ENCODE measurements at regions not wholly inside any gene's neighbourhood (a gene's known extent, or its start where the extent isn't known, plus 50 kb on each side); places are given as distances from the start of the nearest gene placed in this dataset.
"Not testable (repeated sequence)": the region's sequence is repeated elsewhere in the genome, so short reads cannot be mapped to it uniquely, and the experiment has no call there.

DNA sequence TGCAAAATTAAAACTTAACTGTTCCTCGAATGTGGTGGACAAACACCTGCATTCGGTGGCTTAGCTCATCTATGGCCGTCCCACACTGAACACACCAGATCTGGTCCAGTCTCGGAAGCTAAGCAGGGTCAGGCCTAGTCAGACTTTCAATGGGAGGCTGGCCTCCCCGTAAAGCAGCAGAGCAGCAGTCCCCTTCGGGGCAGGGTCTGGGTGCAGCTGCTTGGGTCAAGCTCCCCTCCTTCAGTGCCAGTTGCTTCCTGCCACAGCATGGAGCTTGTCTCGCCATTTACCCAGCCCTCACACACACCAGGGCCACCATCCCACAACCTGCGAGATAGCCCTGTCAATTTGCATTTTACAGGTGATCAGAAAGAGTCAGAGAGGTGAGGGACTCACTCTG is 93.2 kb downstream of the TUBA3C start:
- DNase-seq (ENCODE audit: low read depth, low spot score) = no peak
- no peaks in the 10 kb centered on the region for H3K36me3 ChIP-seq (ENCODE audit: insufficient read depth, insufficient read length, low read length)
- no peak overlapping the region for H3K9ac ChIP-seq (ENCODE audit: insufficient read length, low read depth)
- no peaks in the 10 kb centered on the region for H3K27me3 ChIP-seq (ENCODE audit: insufficient read depth, insufficient read length)
- no peaks in the 10 kb centered on the region for H3K9me3 ChIP-seq (ENCODE audit: insufficient read depth, low read length)
- TF ChIP-seq YY1 (IDR thresholded peaks at IDR 0.05; ENCODE audit: insufficient read depth, insufficient read length) = no peak
- no peak for TF ChIP-seq SUZ12 (IDR thresholded peaks at IDR 0.05; ENCODE audit: extremely low read depth, insufficient read depth, insufficient read length)
- TF ChIP-seq ZNF274 (IDR thresholded peaks at IDR 0.05; ENCODE audit: low read depth, low read length) = no peak
- H3K4me1 ChIP-seq (ENCODE audit: insufficient read depth, insufficient read length) = no peaks in the 10 kb centered on the region
- H3K4me3 ChIP-seq (ENCODE audit: insufficient read length, low read depth) = no peak overlapping the region

- no peak for TF ChIP-seq YY1 (IDR thresholded peaks at IDR 0.05; ENCODE audit: insufficient read depth, insufficient read length)
- TF ChIP-seq ZNF274 (IDR thresholded peaks at IDR 0.05; ENCODE audit: low read depth, low read length) = no peak
- no peak for TF ChIP-seq SUZ12 (IDR thresholded peaks at IDR 0.05; ENCODE audit: extremely low read depth, insufficient read depth, insufficient read length)
- Histone ChIP-seq H3K9ac (ENCODE audit: insufficient read length, low read depth) (no peak overlapping the region), H3K4me3 (ENCODE audit: insufficient read length, low read depth) (no peak overlapping the region), H3K27me3 (ENCODE audit: insufficient read depth, insufficient read length) (no peaks in the 10 kb centered on the region), H3K9me3 (ENCODE audit: insufficient read depth, low read length) (no peaks in the 10 kb centered on the region), H3K36me3 (ENCODE audit: insufficient read depth, insufficient read length, low read length) (no peaks in the 10 kb centered on the region), H3K4me1 (ENCODE audit: insufficient read depth, insufficient read length) (no peaks in the 10 kb centered on the region)
- no peak for DNase-seq (ENCODE audit: low read depth, low spot score)
Measured at GRCh38 chr13:19085876-19086275, 95.7 kb downstream of the TUBA3C start.

- Histone ChIP-seq H3K27me3 (ENCODE audit: insufficient read depth, insufficient read length) (no peaks in the 10 kb centered on the region), H3K9ac (ENCODE audit: insufficient read length, low read depth) (no peak overlapping the region), H3K9me3 (ENCODE audit: insufficient read depth, low read length) (no peaks in the 10 kb centered on the region), H3K4me1 (ENCODE audit: insufficient read depth, insufficient read length) (no peaks in the 10 kb centered on the region), H3K4me3 (ENCODE audit: insufficient read length, low read depth) (no peak overlapping the region), H3K36me3 (ENCODE audit: insufficient read depth, insufficient read length, low read length) (no peaks in the 10 kb centered on the region)
- no peak for DNase-seq (ENCODE audit: low read depth, low spot score)
- TF ChIP-seq ZNF274 (IDR thresholded peaks at IDR 0.05; ENCODE audit: low read depth, low read length) (no peak), YY1 (IDR thresholded peaks at IDR 0.05; ENCODE audit: insufficient read depth, insufficient read length) (no peak), SUZ12 (IDR thresholded peaks at IDR 0.05; ENCODE audit: extremely low read depth, insufficient read depth, insufficient read length) (no peak)
Measured at GRCh38 chr13:19085258-19085657, 96.4 kb downstream of the TUBA3C start.

DNA sequence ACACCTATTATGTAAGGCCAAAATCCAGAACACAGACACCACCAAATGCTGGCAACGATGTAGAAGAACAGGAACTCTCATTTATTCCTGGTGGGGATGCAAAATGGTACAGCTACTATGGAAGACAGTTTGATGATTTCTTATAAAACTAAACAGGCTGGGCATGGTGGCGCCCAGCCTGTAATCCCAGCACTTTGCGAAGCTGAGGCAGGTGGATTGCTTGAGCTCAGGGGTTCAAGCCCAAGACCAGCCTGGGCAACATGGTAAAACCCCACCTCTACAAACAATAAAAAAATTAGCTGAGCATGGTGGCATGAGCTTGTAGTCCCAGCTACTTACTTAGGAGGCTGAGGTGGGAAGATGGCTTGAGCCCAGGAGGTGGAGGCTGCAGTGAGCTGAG is 98.3 kb downstream of the TUBA3C start:
- no peak for TF ChIP-seq YY1 (IDR thresholded peaks at IDR 0.05; ENCODE audit: insufficient read depth, insufficient read length)
- TF ChIP-seq ZNF274 (IDR thresholded peaks at IDR 0.05; ENCODE audit: low read depth, low read length) = no peak
- no peak for TF ChIP-seq SUZ12 (IDR thresholded peaks at IDR 0.05; ENCODE audit: extremely low read depth, insufficient read depth, insufficient read length)
- Histone ChIP-seq H3K9me3 (ENCODE audit: insufficient read depth, low read length) (no peaks in the 10 kb centered on the region), H3K4me3 (ENCODE audit: insufficient read length, low read depth) (no peak overlapping the region), H3K27me3 (ENCODE audit: insufficient read depth, insufficient read length) (no peaks in the 10 kb centered on the region), H3K36me3 (ENCODE audit: insufficient read depth, insufficient read length, low read length) (no peaks in the 10 kb centered on the region), H3K4me1 (ENCODE audit: insufficient read depth, insufficient read length) (no peaks in the 10 kb centered on the region), H3K9ac (ENCODE audit: insufficient read length, low read depth) (no peak overlapping the region)
- DNase-seq (ENCODE audit: low read depth, low spot score) = no peak

DNA sequence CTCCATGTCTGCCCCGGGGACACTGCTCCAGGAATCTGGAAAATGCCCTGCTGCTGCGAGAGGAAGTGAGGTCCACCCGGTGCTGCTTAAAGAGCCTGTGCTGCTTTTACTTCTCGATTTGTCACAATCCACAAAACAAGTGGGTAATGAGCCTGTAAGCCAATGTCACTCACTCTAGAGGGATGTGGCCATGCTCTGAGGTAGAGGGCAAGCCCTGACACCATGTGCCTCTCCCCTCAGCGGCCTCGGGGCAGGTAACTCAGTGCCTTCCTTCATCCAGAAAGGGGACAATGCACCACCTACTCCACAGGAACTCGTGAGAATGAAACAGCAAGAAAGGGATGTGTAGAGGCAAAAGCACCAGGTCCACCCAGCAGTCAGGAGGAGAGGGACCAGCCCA is 106.2 kb downstream of the TUBA3C start:
- DNase-seq (ENCODE audit: low read depth, low spot score) = no peak
- H3K27me3 ChIP-seq (ENCODE audit: insufficient read depth, insufficient read length) = no peaks in the 10 kb centered on the region
- no peak overlapping the region for H3K4me3 ChIP-seq (ENCODE audit: insufficient read length, low read depth)
- no peaks in the 10 kb centered on the region for H3K4me1 ChIP-seq (ENCODE audit: insufficient read depth, insufficient read length)
- no peak overlapping the region for H3K9ac ChIP-seq (ENCODE audit: insufficient read length, low read depth)
- TF ChIP-seq SUZ12 (IDR thresholded peaks at IDR 0.05; ENCODE audit: extremely low read depth, insufficient read depth, insufficient read length) (no peak), ZNF274 (IDR thresholded peaks at IDR 0.05; ENCODE audit: low read depth, low read length) (no peak), YY1 (IDR thresholded peaks at IDR 0.05; ENCODE audit: insufficient read depth, insufficient read length) (no peak)
- no peaks in the 10 kb centered on the region for H3K36me3 ChIP-seq (ENCODE audit: insufficient read depth, insufficient read length, low read length)
- H3K9me3 ChIP-seq (ENCODE audit: insufficient read depth, low read length) = no peaks in the 10 kb centered on the region

DNA sequence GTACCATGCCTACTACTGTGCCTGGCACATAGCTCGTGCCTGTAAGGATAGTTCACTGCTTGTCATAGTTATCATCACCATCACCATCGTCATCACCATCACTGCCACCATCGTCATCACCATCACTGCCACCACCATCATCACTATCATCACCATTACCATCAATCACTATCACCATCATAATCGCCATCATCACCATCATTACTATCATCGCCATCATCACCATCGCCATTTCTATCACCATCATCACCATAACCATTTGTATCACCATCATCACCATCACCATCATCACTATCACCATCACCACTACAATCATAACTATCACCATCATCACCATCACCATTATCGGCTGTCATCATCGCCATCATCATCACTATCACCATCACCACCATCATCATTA is 107.1 kb downstream of the TUBA3C start:
- Histone ChIP-seq H3K27me3 (ENCODE audit: insufficient read depth, insufficient read length) (no peaks in the 10 kb centered on the region), H3K4me1 (ENCODE audit: insufficient read depth, insufficient read length) (no peaks in the 10 kb centered on the region), H3K9ac (ENCODE audit: insufficient read length, low read depth) (no peak overlapping the region), H3K9me3 (ENCODE audit: insufficient read depth, low read length) (no peaks in the 10 kb centered on the region), H3K36me3 (ENCODE audit: insufficient read depth, insufficient read length, low read length) (no peaks in the 10 kb centered on the region), H3K4me3 (ENCODE audit: insufficient read length, low read depth) (no peak overlapping the region)
- no peak for TF ChIP-seq ZNF274 (IDR thresholded peaks at IDR 0.05; ENCODE audit: low read depth, low read length)
- no peak for TF ChIP-seq SUZ12 (IDR thresholded peaks at IDR 0.05; ENCODE audit: extremely low read depth, insufficient read depth, insufficient read length)
- no peak for TF ChIP-seq YY1 (IDR thresholded peaks at IDR 0.05; ENCODE audit: insufficient read depth, insufficient read length)
- DNase-seq (ENCODE audit: low read depth, low spot score) = no peak

DNA sequence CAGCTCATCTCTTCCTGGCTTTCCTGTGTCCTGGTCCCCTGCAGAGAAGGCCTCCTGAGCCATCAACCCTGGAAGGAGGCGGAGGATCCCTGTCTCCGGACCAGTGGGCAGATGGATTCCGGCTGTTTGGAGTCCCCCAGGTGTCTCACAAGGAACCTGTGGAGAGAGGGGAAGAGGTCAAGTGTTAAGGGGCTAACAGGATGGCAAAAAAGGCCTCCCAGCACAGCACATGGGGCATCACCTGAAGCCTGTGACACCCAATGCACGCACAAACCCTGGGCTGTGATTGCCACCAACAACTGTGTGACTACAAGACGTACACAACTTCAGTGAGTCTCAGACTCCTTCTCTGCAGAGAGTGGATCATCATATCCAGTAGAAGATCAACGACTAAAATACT is 107.5 kb downstream of the TUBA3C start:
- not testable (repeated sequence) for H3K9me3 ChIP-seq (ENCODE audit: insufficient read depth, low read length); H3K36me3 ChIP-seq (ENCODE audit: insufficient read depth, insufficient read length, low read length); DNase-seq (ENCODE audit: low read depth, low spot score); H3K4me1 ChIP-seq (ENCODE audit: insufficient read depth, insufficient read length); H3K27me3 ChIP-seq (ENCODE audit: insufficient read depth, insufficient read length); H3K4me3 ChIP-seq (ENCODE audit: insufficient read length, low read depth); H3K9ac ChIP-seq (ENCODE audit: insufficient read length, low read depth)

- H3K9ac ChIP-seq (ENCODE audit: insufficient read length, low read depth); H3K27me3 ChIP-seq (ENCODE audit: insufficient read depth, insufficient read length); H3K36me3 ChIP-seq (ENCODE audit: insufficient read depth, insufficient read length, low read length); DNase-seq (ENCODE audit: low read depth, low spot score); H3K9me3 ChIP-seq (ENCODE audit: insufficient read depth, low read length); H3K4me3 ChIP-seq (ENCODE audit: insufficient read length, low read depth); H3K4me1 ChIP-seq (ENCODE audit: insufficient read depth, insufficient read length): not testable (repeated sequence)
Measured at GRCh38 chr13:19072956-19073706, 108.5 kb downstream of the TUBA3C start.
